ENCODE measurements at regions not wholly inside any gene's neighbourhood (a gene's known extent, or its start where the extent isn't known, plus 50 kb on each side); places are given as distances from the start of the nearest gene placed in this dataset.

DNA sequence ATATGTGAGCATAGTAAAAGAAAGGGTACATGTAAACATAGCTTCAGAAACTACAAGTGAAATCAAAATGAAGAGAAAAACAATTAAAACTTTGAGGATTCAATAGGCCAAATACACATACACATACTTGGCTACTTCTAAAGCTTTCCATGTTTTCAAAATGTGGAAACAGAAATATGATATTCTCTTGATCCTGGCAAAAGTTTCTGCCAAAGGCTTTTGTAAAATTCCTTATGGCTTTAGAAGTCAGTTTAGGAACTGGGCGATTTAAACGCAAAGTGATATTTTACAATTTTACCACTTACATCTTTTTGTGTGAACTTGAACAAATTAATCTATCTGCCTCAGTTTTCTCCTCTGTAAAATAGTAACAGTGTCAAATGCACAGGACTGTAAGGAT, 756.4 kb downstream of the C12orf50 start:
- Histone ChIP-seq H3K27ac (no peak overlapping the region), H3K4me2 (no peak overlapping the region), H3K27me3 (no peaks in the 10 kb centered on the region), H3K4me1 (peaks cover 9% of the 10 kb centered on the region), H4K20me1 (ENCODE audit: low read depth) (no peaks in the 10 kb centered on the region), H3K36me3 (no peaks in the 10 kb centered on the region), H3K4me3 (no peak overlapping the region), H3K79me2 (ENCODE audit: low read depth) (no peaks in the 10 kb centered on the region), H3K9me3 (ENCODE audit: low read depth) (no peaks in the 10 kb centered on the region), H3F3A (ENCODE audit: low read depth) (no peaks in the 10 kb centered on the region), H2AFZ (replicated peaks) (no peak overlapping the region), H3K9ac (no peak overlapping the region)
- Mint-ChIP-seq H3K27ac (no peak overlapping the region), H3K4me3 (no peak overlapping the region), H3K4me1 (peaks cover 20% of the 10 kb centered on the region), H3K9me3 (no peaks in the 10 kb centered on the region), H3K36me3 (no peaks in the 10 kb centered on the region), H3K27me3 (ENCODE audit: insufficient read depth, low read depth) (peaks cover 3% of the 10 kb centered on the region)
- TF ChIP-seq EZH2 (IDR thresholded peaks at IDR 0.05) = no peak
- DNase-seq (ENCODE audit: low spot score) = no peak

DNA sequence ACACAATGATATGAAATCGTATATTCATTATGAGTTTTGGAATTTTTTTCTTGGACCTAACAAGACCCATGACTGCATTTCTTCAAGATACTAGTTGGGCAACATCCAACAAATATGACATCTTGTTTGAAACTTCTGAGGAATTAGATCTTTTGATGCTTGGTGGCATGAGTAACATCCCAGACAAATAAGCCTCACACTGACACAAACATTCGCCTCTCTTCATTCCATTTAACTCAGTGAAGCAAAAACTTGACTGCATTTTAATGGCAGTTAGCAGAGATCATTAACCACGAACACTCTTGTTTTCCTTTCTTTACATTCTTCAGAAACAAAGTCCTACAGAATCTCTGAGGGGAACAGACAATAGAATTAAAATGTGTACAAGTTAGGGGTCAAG, 758.3 kb downstream of the C12orf50 start:
- Histone ChIP-seq H3K27me3 (no peaks in the 10 kb centered on the region), H3K36me3 (no peaks in the 10 kb centered on the region), H3K4me3 (no peak overlapping the region), H3K9ac (no peak overlapping the region), H3K9me3 (ENCODE audit: low read depth) (no peaks in the 10 kb centered on the region), H3K4me2 (no peak overlapping the region), H3K4me1 (peaks cover 6% of the 10 kb centered on the region), H3K79me2 (ENCODE audit: low read depth) (no peaks in the 10 kb centered on the region), H2AFZ (replicated peaks) (no peak overlapping the region), H3F3A (ENCODE audit: low read depth) (no peaks in the 10 kb centered on the region), H3K27ac (no peak overlapping the region), H4K20me1 (ENCODE audit: low read depth) (no peaks in the 10 kb centered on the region)
- no peak overlapping the region for H3K27ac Mint-ChIP-seq
- H3K4me1 Mint-ChIP-seq = peaks cover 14% of the 10 kb centered on the region
- H3K4me3 Mint-ChIP-seq = no peak overlapping the region
- peaks cover 5% of the 10 kb centered on the region for H3K27me3 Mint-ChIP-seq (ENCODE audit: insufficient read depth, low read depth)
- no peak for TF ChIP-seq EZH2 (IDR thresholded peaks at IDR 0.05)
- TF ChIP-seq CTCF (IDR thresholded peaks at IDR 0.05) = no peak
- TF ChIP-seq EZH2phosphoT487 (IDR thresholded peaks at IDR 0.05) = no peak
- H3K9me3 Mint-ChIP-seq = no peaks in the 10 kb centered on the region
- no peaks in the 10 kb centered on the region for H3K36me3 Mint-ChIP-seq
- DNase-seq (ENCODE audit: low spot score) = peak; percentile 21

DNA sequence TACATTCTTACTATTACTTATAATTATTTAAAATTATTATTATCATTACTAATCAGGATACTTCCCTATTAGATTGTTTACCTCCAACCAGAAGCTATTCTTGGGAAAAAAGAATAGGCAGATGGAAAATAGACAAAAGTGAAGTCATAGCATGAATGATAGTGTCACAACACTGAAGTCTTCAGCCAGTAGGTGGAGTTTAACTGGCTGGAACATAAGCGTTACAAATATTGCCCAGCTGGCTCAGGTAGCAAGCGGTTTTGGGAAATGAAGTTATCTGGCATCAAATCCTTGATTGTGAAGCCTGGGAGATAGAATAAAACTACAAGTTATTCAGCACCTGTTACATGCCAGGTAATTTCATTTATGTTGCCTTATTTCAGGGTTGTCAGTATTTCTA, 762.9 kb downstream of the C12orf50 start:
- H3K4me1 ChIP-seq = peaks cover 1% of the 10 kb centered on the region
- H3K9me3 ChIP-seq (ENCODE audit: low read depth) = no peaks in the 10 kb centered on the region
- no peak overlapping the region for H3K27ac Mint-ChIP-seq
- no peak overlapping the region for H2AFZ ChIP-seq (replicated peaks)
- no peaks in the 10 kb centered on the region for H3K9me3 Mint-ChIP-seq
- H3K27me3 ChIP-seq = no peaks in the 10 kb centered on the region
- H3K36me3 ChIP-seq = no peaks in the 10 kb centered on the region
- no peaks in the 10 kb centered on the region for H3F3A ChIP-seq (ENCODE audit: low read depth)
- H3K9ac ChIP-seq = no peak overlapping the region
- H3K4me3 Mint-ChIP-seq = no peak overlapping the region
- no peaks in the 10 kb centered on the region for H3K79me2 ChIP-seq (ENCODE audit: low read depth)
- no peaks in the 10 kb centered on the region for H4K20me1 ChIP-seq (ENCODE audit: low read depth)
- H3K27me3 Mint-ChIP-seq (ENCODE audit: insufficient read depth, low read depth) = peaks cover 5% of the 10 kb centered on the region
- H3K36me3 Mint-ChIP-seq = no peaks in the 10 kb centered on the region
- H3K27ac ChIP-seq = no peak overlapping the region
- DNase-seq (ENCODE audit: low spot score) = peak; percentile 17
- peaks cover 9% of the 10 kb centered on the region for H3K4me1 Mint-ChIP-seq
- H3K4me3 ChIP-seq = no peak overlapping the region
- no peak overlapping the region for H3K4me2 ChIP-seq
- TF ChIP-seq EZH2phosphoT487 (IDR thresholded peaks at IDR 0.05) (no peak), CTCF (IDR thresholded peaks at IDR 0.05) (peak; percentile 26), EZH2 (IDR thresholded peaks at IDR 0.05) (no peak)

GRCh38 chr12:87259391-87259790, 769.8 kb downstream of the C12orf50 start:
- no peak overlapping the region for H3K4me2 ChIP-seq
- Mint-ChIP-seq H3K27me3 (ENCODE audit: insufficient read depth, low read depth) (no peaks in the 10 kb centered on the region), H3K4me3 (no peak overlapping the region), H3K9me3 (no peaks in the 10 kb centered on the region), H3K27ac (no peak overlapping the region), H3K36me3 (no peaks in the 10 kb centered on the region), H3K4me1 (peaks cover 12% of the 10 kb centered on the region)
- H3K27ac ChIP-seq = no peak overlapping the region
- no peak for TF ChIP-seq CTCF (IDR thresholded peaks at IDR 0.05)
- TF ChIP-seq EZH2phosphoT487 (IDR thresholded peaks at IDR 0.05) = no peak
- TF ChIP-seq EZH2 (IDR thresholded peaks at IDR 0.05) = no peak
- no peak overlapping the region for H3K4me3 ChIP-seq
- no peak for DNase-seq (ENCODE audit: low spot score)
- H3K9ac ChIP-seq = no peak overlapping the region
- H3K79me2 ChIP-seq (ENCODE audit: low read depth) = no peaks in the 10 kb centered on the region
- no peaks in the 10 kb centered on the region for H3K9me3 ChIP-seq (ENCODE audit: low read depth)
- no peaks in the 10 kb centered on the region for H4K20me1 ChIP-seq (ENCODE audit: low read depth)
- H3K36me3 ChIP-seq = no peaks in the 10 kb centered on the region
- H3K27me3 ChIP-seq = no peaks in the 10 kb centered on the region
- no peak overlapping the region for H2AFZ ChIP-seq (replicated peaks)
- no peaks in the 10 kb centered on the region for H3F3A ChIP-seq (ENCODE audit: low read depth)
- no peaks in the 10 kb centered on the region for H3K4me1 ChIP-seq
